ENCODE measurements at regions not wholly inside any gene's neighbourhood (a gene's known extent, or its start where the extent isn't known, plus 50 kb on each side); places are given as distances from the start of the nearest gene placed in this dataset.

DNA sequence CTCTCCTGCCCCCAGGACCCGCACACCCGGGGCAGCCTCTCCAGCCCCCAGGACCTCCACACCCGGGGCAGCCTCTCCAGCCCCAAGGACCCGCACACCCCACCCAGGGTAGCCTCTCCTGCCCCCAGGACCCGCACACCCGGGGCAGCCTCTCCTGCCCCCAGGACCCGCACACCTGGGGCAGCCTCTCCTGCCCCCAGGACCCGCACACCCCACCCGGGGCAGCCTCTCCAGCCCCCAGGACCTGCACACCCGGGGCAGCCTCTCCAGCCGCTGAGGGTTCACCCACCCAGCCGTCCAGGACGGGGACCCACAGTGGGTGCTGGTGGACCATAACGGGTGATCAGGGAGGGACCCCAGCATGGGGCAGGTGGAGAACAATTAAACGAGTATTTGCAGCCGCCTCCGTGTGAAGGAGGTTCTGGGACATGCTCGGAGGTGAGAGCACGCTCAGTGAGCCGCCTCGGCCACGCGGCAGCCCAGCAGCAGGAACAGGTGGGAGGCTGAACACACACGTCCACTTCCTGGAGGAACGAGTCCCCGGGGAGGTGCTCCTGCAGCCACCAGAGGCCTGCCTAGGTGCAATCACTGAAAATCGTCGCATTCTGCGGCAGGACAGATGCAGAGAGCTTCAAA, 107.9 kb downstream of the PDGFA start:
- no peak for TF ChIP-seq POLR2A (IDR thresholded peaks at IDR 0.05)
- TF ChIP-seq, protein P1, sequence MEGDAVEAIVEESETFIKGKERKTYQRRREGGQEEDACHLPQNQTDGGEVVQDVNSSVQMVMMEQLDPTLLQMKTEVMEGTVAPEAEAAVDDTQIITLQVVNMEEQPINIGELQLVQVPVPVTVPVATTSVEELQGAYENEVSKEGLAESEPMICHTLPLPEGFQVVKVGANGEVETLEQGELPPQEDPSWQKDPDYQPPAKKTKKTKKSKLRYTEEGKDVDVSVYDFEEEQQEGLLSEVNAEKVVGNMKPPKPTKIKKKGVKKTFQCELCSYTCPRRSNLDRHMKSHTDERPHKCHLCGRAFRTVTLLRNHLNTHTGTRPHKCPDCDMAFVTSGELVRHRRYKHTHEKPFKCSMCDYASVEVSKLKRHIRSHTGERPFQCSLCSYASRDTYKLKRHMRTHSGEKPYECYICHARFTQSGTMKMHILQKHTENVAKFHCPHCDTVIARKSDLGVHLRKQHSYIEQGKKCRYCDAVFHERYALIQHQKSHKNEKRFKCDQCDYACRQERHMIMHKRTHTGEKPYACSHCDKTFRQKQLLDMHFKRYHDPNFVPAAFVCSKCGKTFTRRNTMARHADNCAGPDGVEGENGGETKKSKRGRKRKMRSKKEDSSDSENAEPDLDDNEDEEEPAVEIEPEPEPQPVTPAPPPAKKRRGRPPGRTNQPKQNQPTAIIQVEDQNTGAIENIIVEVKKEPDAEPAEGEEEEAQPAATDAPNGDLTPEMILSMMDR (IDR thresholded peaks at IDR 0.05), result no peak

All from heart left ventricle (tissue), 13 donors.